Thoracic aorta (tissue), 2 donors: ENCODE measurements at regions not wholly inside any gene's neighbourhood (a gene's known extent, or its start where the extent isn't known, plus 50 kb on each side); places are given as distances from the start of the nearest gene placed in this dataset.

Experiments used
- ATAC-seq: fragments of 150-250 bp; one replicate; pipeline ENCODE4 v1.8.0; 2017; ENCODE audit warnings: low read depth; ENCODE audit not compliant: insufficient number of reproducible peaks, low FRiP score
- DNase-seq: peaks from one replicate; pipeline ENCODE4 v3.0.0-alpha.2; 2020; ENCODE audit warnings: low spot score
- H3K27ac ChIP-seq, 2 donors: fragments of 200-600 bp; sonication (generic); 1 replicate in 1 of 2; 2 replicates in 1 of 2; pipeline ENCODE4 v1.5.1; 2016; ENCODE audit warnings: mild to moderate bottlenecking in 2 of 2, moderate library complexity in 2 of 2
- H3K27me3 ChIP-seq: fragments of 200-600 bp; sonication (generic); replicated peaks from 2 replicates; pipeline ENCODE4 v1.6.0; 2016; ENCODE audit warnings: mild to moderate bottlenecking; ENCODE audit not compliant: insufficient read depth
- H3K36me3 ChIP-seq: fragments of 200-600 bp; sonication (generic); one replicate; pipeline ENCODE4 v1.5.1; 2016
- H3K4me1 ChIP-seq, 2 donors: fragments of 200-600 bp; sonication (generic); 1 replicate in 1 of 2; 2 replicates in 1 of 2; pipeline versions ENCODE4 v1.5.1 to v1.6.0; 2016; ENCODE audit warnings: low read depth in 2 of 2, mild to moderate bottlenecking in 1 of 2; ENCODE audit not compliant: control insufficient read depth in 1 of 2
- H3K4me3 ChIP-seq: fragments of 200-600 bp; sonication (generic); 2 replicates; pipeline ENCODE4 v1.5.1; 2016; ENCODE audit warnings: mild to moderate bottlenecking
- H3K9me3 ChIP-seq: fragments of 200-600 bp; sonication (generic); 2 replicates; pipeline ENCODE4 v1.5.1; 2016
- CTCF ChIP-seq: fragments of 200-600 bp; sonication (generic); IDR thresholded peaks from one replicate; pipeline ENCODE4 v1.5.1; 2019; ENCODE audit warnings: antibody characterized with exemption

- ATAC-seq (no peak), DNase-seq (no peak)
- Histone ChIP-seq H3K36me3 (no peaks in the 10 kb centered on the region), H3K27ac (no peak overlapping the region), H3K27me3 (no peaks in the 10 kb centered on the region), H3K4me1 (no peaks in the 10 kb centered on the region), H3K4me3 (no peak overlapping the region), H3K9me3 (no peaks in the 10 kb centered on the region)
- no peak for TF ChIP-seq CTCF
Measured at GRCh38 chr4:175973027-175973923, 92.4 kb upstream of the WDR17 start.

- TF ChIP-seq CTCF = no peak
- Histone ChIP-seq H3K4me1 (no peaks in the 10 kb centered on the region), H3K9me3 (no peaks in the 10 kb centered on the region), H3K36me3 (no peaks in the 10 kb centered on the region), H3K27ac (no peak overlapping the region), H3K27me3 (no peaks in the 10 kb centered on the region), H3K4me3 (no peak overlapping the region)
- ATAC-seq (no peak), DNase-seq (no peak)
Measured at GRCh38 chr4:175983636-175984035, 82.0 kb upstream of the WDR17 start.

GRCh38 chr4:175986668-175987067, 79.0 kb upstream of the WDR17 start:
- H3K9me3 ChIP-seq = no peaks in the 10 kb centered on the region
- H3K36me3 ChIP-seq = no peaks in the 10 kb centered on the region
- no peaks in the 10 kb centered on the region for H3K4me1 ChIP-seq

GRCh38 chr4:175988511-175988910, 77.1 kb upstream of the WDR17 start:
- H3K27me3 ChIP-seq = no peaks in the 10 kb centered on the region
- no peaks in the 10 kb centered on the region for H3K4me1 ChIP-seq
- no peak overlapping the region for H3K27ac ChIP-seq
- no peak for DNase-seq
- no peaks in the 10 kb centered on the region for H3K36me3 ChIP-seq
- TF ChIP-seq CTCF = no peak
- ATAC-seq = no peak
- H3K4me3 ChIP-seq = no peak overlapping the region
- H3K9me3 ChIP-seq = no peaks in the 10 kb centered on the region

More at GRCh38 chr4:175986668-175987067, 79.0 kb upstream of the WDR17 start:
- TF ChIP-seq CTCF = no peak
- DNase-seq = no peak
- no peak for ATAC-seq
- no peak overlapping the region for H3K4me3 ChIP-seq
- H3K27me3 ChIP-seq = no peaks in the 10 kb centered on the region
- H3K27ac ChIP-seq = no peak overlapping the region

GRCh38 chr4:175996206-175996605, 69.4 kb upstream of the WDR17 start:
- H3K27me3 ChIP-seq = no peaks in the 10 kb centered on the region
- no peaks in the 10 kb centered on the region for H3K9me3 ChIP-seq
- H3K4me1 ChIP-seq = peaks cover 0 to 5% of the 10 kb centered on the region in 2 donors
- DNase-seq (no peak), ATAC-seq (no peak)
- TF ChIP-seq CTCF = no peak
- H3K36me3 ChIP-seq = no peaks in the 10 kb centered on the region
- H3K4me3 ChIP-seq = no peak overlapping the region
- H3K27ac ChIP-seq = no peak overlapping the region
